Uterus (tissue), 3 donors: ENCODE measurements at regions not wholly inside any gene's neighbourhood (a gene's known extent, or its start where the extent isn't known, plus 50 kb on each side); places are given as distances from the start of the nearest gene placed in this dataset.

ENCODE experiments used
- DNase-seq, 2 donors: peaks; one replicate each; pipeline ENCODE4 v3.0.0-alpha.2; 2019 to 2020
- H3K27ac ChIP-seq, 2 donors: fragments of 200-600 bp; sonication (generic); 1 replicate in 1 of 2; 2 replicates in 1 of 2; pipeline ENCODE4 v1.5.1; 2016 to 2018
- H3K27me3 ChIP-seq, 2 donors: fragments of 200-600 bp; sonication (generic); one replicate each; pipeline ENCODE4 v1.5.1; 2018 to 2019; ENCODE audit warnings: control low read depth in 1 of 2
- H3K36me3 ChIP-seq, 2 donors: fragments of 200-600 bp; sonication (generic); one replicate each; pipeline ENCODE4 v1.5.1; 2019; ENCODE audit warnings: control low read depth in 1 of 2
- H3K4me1 ChIP-seq, 2 donors: fragments of 200-600 bp; sonication (generic); one replicate each; pipeline ENCODE4 v1.5.1; 2018 to 2019; ENCODE audit warnings: control low read depth in 1 of 2
- H3K4me3 ChIP-seq, 2 donors: fragments of 200-600 bp; sonication (generic); 1 replicate in 1 of 2; 2 replicates in 1 of 2; pipeline ENCODE4 v1.5.1; 2018 to 2019; ENCODE audit warnings: mild to moderate bottlenecking in 1 of 2
- H3K9me3 ChIP-seq, 2 donors: fragments of 200-600 bp; sonication (generic); one replicate each; pipeline ENCODE4 v1.5.1; 2019; ENCODE audit warnings: control low read depth in 1 of 2
- POLR2A ChIP-seq, 2 donors: fragments of 450-650 bp; IDR thresholded peaks; one replicate each; pipeline ENCODE4 v1.6.1; 2016; ENCODE audit warnings: antibody characterized with exemption in 2 of 2, mild to moderate bottlenecking in 1 of 2, moderate library complexity in 1 of 2
- intact Hi-C: fragments of 100-400 bp; cut with DNase I; formaldehyde crosslinking; loops from one replicate; pipeline ENCODE4 v1.15.1; 2023; ENCODE audit warnings: low total_unique reads
- TF ChIP-seq, protein P1 (sequence below), 4 experiments: fragments of 200-600 bp in 2 of 4; fragments of 450-650 bp in 2 of 4; sonication (generic) in 2 of 4; IDR thresholded peaks; one replicate each; pipeline ENCODE4 v1.5.1; 2016 to 2019; ENCODE audit warnings: antibody characterized with exemption in 4 of 4, mild to moderate bottlenecking in 2 of 4, moderate library complexity in 1 of 4
- donor health status: DM: yes; HTN: yes; CAD: no.

DNA sequence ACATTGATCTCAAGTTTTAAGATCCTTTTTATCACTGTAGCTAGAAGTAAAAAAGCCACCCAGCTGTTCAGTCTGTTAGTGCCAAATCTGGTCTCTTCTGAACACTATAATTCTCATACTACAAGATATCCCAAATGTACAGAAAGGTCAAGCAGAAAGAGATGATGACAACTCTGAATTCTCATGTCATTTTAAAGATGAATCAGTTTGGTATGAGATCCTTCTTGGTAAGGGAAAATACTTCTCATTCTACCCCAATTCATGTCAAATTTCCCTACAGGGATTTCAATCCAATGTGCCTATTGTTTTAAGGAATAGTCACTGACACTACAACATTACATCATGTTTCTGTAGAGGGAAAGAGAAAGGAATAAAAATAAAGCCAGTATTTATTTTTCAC is 184.5 kb downstream of the CPEB2 start:
- H3K4me3 ChIP-seq = no peak overlapping the region
- DNase-seq = no peak
- intact Hi-C loops = no loop called here

DNA sequence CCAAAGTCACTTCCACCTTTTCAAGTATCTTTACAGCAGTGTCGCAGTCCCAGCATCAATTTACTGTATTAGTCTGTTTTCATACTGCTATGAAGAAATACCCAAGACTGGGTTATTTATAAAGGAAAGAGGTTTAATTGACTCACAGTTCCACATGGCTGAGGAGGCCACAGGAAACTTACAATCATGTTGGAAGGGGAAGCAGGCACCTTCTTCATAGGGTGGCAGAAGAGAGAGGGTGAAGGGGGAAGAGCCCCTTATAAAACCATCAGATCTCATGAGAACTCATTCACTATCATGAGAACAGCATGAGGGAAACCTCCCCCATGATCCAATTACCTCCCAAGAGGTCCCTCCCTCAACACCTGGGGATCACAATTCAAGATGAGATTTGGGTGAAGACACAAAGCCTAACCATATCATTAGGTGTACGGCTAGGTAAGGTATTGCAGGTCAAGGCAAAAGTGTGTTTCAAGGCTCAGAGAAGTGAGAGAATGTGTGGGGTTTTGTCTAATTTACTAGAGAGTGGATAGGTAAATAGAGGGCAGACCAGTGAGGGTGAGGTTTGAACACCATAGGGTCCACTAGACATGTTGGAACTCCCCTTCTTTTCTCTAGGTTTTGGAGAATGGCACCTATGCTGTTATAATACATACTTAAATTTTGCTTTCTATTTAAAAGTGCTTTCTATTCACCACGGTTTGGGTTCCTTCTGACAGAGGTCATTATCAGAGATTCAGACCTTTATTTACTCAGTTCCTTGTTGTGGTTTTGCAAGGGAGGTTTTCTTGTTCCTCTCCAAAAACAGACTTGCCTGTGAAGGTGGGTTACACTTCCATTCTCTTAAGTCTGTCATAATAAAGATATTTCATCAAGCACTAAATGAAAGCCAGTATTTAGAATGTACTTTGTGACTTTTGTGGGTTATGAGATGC is 186.6 kb downstream of the CPEB2 start:
- no peak for DNase-seq
- intact Hi-C loops = no loop called here

More for the DNA sequence above, 184.5 kb downstream of the CPEB2 start:
- Histone ChIP-seq H3K36me3 (no peaks in the 10 kb centered on the region), H3K4me1 (no peaks in the 10 kb centered on the region), H3K9me3 (no peaks in the 10 kb centered on the region), H3K27ac (no peak overlapping the region), H3K27me3 (no peaks in the 10 kb centered on the region)
- TF ChIP-seq, protein P1, sequence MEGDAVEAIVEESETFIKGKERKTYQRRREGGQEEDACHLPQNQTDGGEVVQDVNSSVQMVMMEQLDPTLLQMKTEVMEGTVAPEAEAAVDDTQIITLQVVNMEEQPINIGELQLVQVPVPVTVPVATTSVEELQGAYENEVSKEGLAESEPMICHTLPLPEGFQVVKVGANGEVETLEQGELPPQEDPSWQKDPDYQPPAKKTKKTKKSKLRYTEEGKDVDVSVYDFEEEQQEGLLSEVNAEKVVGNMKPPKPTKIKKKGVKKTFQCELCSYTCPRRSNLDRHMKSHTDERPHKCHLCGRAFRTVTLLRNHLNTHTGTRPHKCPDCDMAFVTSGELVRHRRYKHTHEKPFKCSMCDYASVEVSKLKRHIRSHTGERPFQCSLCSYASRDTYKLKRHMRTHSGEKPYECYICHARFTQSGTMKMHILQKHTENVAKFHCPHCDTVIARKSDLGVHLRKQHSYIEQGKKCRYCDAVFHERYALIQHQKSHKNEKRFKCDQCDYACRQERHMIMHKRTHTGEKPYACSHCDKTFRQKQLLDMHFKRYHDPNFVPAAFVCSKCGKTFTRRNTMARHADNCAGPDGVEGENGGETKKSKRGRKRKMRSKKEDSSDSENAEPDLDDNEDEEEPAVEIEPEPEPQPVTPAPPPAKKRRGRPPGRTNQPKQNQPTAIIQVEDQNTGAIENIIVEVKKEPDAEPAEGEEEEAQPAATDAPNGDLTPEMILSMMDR (IDR thresholded peaks at IDR 0.05) = no peak
- no peak for TF ChIP-seq POLR2A (IDR thresholded peaks at IDR 0.05)

DNA sequence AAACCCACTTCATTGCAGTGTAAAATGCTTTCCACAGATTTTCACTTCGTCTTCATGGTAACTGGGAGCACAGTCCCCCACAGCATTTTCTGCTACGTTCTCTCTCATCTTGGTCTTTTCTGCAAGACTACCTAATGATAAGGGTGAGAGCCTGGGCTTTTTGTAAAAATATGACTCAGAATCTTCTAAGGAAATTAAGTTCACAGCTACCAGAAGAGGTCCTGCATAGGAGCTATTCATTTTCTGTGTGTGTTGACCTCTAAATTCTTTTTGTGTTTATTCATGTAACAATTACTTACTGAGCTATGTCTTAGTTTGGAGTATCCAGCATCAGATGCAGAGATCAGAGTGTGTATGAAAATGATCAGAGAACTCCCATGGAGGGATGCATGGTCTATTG is 192.2 kb downstream of the CPEB2 start:
- Histone ChIP-seq H3K27ac (no peak overlapping the region), H3K4me1 (no peaks in the 10 kb centered on the region), H3K27me3 (no peaks in the 10 kb centered on the region), H3K9me3 (no peaks in the 10 kb centered on the region), H3K4me3 (no peak overlapping the region), H3K36me3 (no peaks in the 10 kb centered on the region)
- no peak for TF ChIP-seq POLR2A (IDR thresholded peaks at IDR 0.05)
- TF ChIP-seq, protein P1 (IDR thresholded peaks at IDR 0.05) = no peak
- intact Hi-C loops = no loop called here
- DNase-seq = no peak

More for the DNA sequence above, 186.6 kb downstream of the CPEB2 start:
- no peaks in the 10 kb centered on the region for H3K9me3 ChIP-seq
- H3K27me3 ChIP-seq = no peaks in the 10 kb centered on the region
- no peak overlapping the region for H3K27ac ChIP-seq
- H3K4me3 ChIP-seq = no peak overlapping the region
- no peak for TF ChIP-seq POLR2A (IDR thresholded peaks at IDR 0.05)
- TF ChIP-seq, protein P1 (IDR thresholded peaks at IDR 0.05) = no peak
- no peaks in the 10 kb centered on the region for H3K4me1 ChIP-seq
- H3K36me3 ChIP-seq = no peaks in the 10 kb centered on the region

DNA sequence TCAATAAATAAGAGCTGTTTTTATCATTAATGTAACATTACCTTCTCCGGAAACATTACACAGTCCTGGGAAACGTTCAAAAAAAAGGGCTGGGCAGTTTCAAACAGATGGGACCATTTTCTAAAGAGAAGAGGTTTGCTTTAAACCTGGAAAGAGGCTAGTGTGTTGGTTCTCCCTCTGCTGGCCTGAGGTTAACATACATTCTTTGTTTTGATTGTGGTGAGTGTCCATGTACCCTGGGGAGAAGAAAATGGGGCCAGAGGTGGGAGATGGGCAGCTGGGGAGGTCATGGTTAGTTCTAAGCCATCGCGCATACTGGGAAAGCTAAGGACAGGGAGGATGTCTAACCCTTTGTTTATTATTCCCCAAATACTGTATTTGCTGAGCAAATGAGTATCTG is 194.7 kb downstream of the CPEB2 start:
- intact Hi-C loops = no loop called here
- no peak for DNase-seq
- Histone ChIP-seq H3K4me1 (no peaks in the 10 kb centered on the region), H3K9me3 (no peaks in the 10 kb centered on the region), H3K36me3 (no peaks in the 10 kb centered on the region), H3K27ac (no peak overlapping the region), H3K4me3 (no peak overlapping the region), H3K27me3 (no peaks in the 10 kb centered on the region)
- TF ChIP-seq, protein P1 (IDR thresholded peaks at IDR 0.05) = no peak
- TF ChIP-seq POLR2A (IDR thresholded peaks at IDR 0.05) = no peak

DNA sequence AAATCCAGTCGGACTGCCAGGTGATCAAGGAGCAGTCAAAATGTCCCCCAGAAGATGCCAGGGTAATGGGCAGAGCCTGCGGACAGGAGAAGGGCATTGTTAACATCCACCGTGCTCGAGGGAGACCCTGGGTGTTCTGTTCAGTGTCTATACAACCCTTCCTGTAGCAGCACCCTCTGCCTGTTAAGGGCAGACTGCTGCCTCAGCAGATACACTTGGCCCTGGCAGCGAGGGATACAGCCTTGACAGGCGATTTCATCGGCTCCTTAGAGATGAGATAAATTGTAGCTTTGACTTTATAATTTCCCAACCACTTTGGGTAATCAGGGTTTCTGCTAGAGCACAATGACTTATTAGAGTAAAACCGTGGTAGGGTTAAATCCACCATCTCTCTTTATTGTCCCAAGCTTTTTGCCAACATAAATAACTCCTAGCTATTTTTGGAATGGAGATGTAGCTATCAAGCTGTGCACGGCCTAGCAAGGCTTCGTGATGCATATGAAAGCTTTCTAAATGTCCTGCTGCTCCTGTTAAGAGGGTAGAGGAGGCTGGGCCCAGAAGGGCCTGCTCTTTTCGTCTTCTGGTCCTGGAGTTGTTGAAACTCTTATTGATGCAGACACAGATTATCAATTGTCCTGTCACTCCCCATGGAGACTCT is 195.9 kb downstream of the CPEB2 start:
- TF ChIP-seq, protein P1 (IDR thresholded peaks at IDR 0.05) = no peak
- TF ChIP-seq POLR2A (IDR thresholded peaks at IDR 0.05) = no peak
- Histone ChIP-seq H3K4me3 (no peak overlapping the region), H3K4me1 (no peaks in the 10 kb centered on the region), H3K36me3 (no peaks in the 10 kb centered on the region), H3K27me3 (no peaks in the 10 kb centered on the region), H3K27ac (no peak overlapping the region), H3K9me3 (no peaks in the 10 kb centered on the region)
- no peak for DNase-seq
- intact Hi-C loops = no loop called here
